H1 (cell line): ENCODE measurements at regions not wholly inside any gene's neighbourhood (a gene's known extent, or its start where the extent isn't known, plus 50 kb on each side); places are given as distances from the start of the nearest gene placed in this dataset.

ENCODE experiments used
- CTCF ChIA-PET: fragments of 300-600 bp; sonication (Branson Sonifier 250); formaldehyde crosslinking; loops from one replicate; lab custom pipeline; 2021; ENCODE audit not compliant: partially characterized antibody; lab: Charles Lee
- POLR2A ChIA-PET: fragments of 300-600 bp; sonication (Branson Sonifier 250); formaldehyde crosslinking; loops from one replicate; lab custom pipeline; 2021; ENCODE audit warnings: inconsistent platforms; ENCODE audit not compliant: partially characterized antibody; lab: Charles Lee
- DNase-seq, 2 experiments: peaks; one replicate each; pipeline versions ENCODE4 v3.0.0 to v3.0.0-alpha.2; 2010 to 2022; ENCODE audit warnings: low spot score in 2 of 2, low read depth in 1 of 2, mixed read lengths in 1 of 2
- FAIRE-seq: peaks from 2 replicates; lab custom pipeline; 2011; peaks lifted over from hg19 to GRCh38; lab: Jason Lieb, UNC
- H2AFZ ChIP-seq: 2 replicates; pipeline ENCODE4 v1.8.1; 2012; ENCODE audit warnings: low read length, inconsistent platforms
- H2AK5ac ChIP-seq: 2 replicates; pipeline ENCODE4 v1.6.1; 2013; ENCODE audit warnings: low read depth, low read length
- H2BK120ac ChIP-seq: replicated peaks from 2 replicates; pipeline ENCODE3; 2013; ENCODE audit warnings: low read depth, low read length, inconsistent platforms
- H2BK12ac ChIP-seq: 2 replicates; pipeline ENCODE4 v1.6.1; 2013; ENCODE audit warnings: low read depth, low read length
- H2BK15ac ChIP-seq: 2 replicates; pipeline ENCODE4 v1.6.1; 2013; ENCODE audit warnings: low read length
- H2BK20ac ChIP-seq: 2 replicates; pipeline ENCODE4 v1.6.1; 2013; ENCODE audit warnings: low read length
- H2BK5ac ChIP-seq: 2 replicates; pipeline ENCODE4 v1.6.1; 2013; ENCODE audit warnings: low read depth, low read length
- H3K14ac ChIP-seq: 2 replicates; pipeline ENCODE4 v1.6.1; 2013; ENCODE audit warnings: inconsistent platforms; ENCODE audit not compliant: insufficient read length
- H3K18ac ChIP-seq: 2 replicates; pipeline ENCODE4 v1.6.1; 2013; ENCODE audit warnings: low read length; ENCODE audit errors: extremely low read depth
- H3K23ac ChIP-seq: 2 replicates; pipeline ENCODE4 v1.6.1; 2013; ENCODE audit warnings: inconsistent platforms; ENCODE audit not compliant: insufficient read length
- H3K23me2 ChIP-seq: 2 replicates; pipeline ENCODE4 v1.6.1; 2013; ENCODE audit warnings: low read depth, low read length
- H3K27ac ChIP-seq: 2 replicates; pipeline ENCODE4 v1.6.1; 2011; ENCODE audit warnings: low read depth, low read length, inconsistent platforms
- H3K27me3 ChIP-seq, 4 experiments: replicated peaks in 1 of 4; 1 replicate in 1 of 4; 2 replicates in 3 of 4; pipeline versions ENCODE4 v1.6.1 to v1.8.1; 2011 to 2013; ENCODE audit warnings: low read length in 3 of 4, mild to moderate bottlenecking in 3 of 4, inconsistent platforms in 2 of 4, mixed read lengths in 2 of 4, moderate library complexity in 1 of 4; ENCODE audit not compliant: control insufficient read depth in 3 of 4, insufficient read depth in 3 of 4; ENCODE audit errors: extremely low read depth in 1 of 4
- H3K36me3 ChIP-seq, 4 experiments: 2 replicates each; pipeline versions ENCODE4 v1.6.1 to v1.8.1; 2011 to 2013; ENCODE audit warnings: mild to moderate bottlenecking in 4 of 4, low read length in 3 of 4, moderate library complexity in 2 of 4, control low read depth in 1 of 4, inconsistent platforms in 1 of 4; ENCODE audit not compliant: insufficient read depth in 4 of 4, control insufficient read depth in 2 of 4
- H3K4ac ChIP-seq: replicated peaks from 2 replicates; pipeline ENCODE3; 2013; ENCODE audit warnings: low read length, low read depth, mixed read lengths, inconsistent platforms; ENCODE audit not compliant: insufficient read length
- H3K4me1 ChIP-seq, 4 experiments: replicated peaks in 1 of 4; 1 replicate in 1 of 4; 2 replicates in 3 of 4; pipeline versions ENCODE4 v1.6.1 to v1.8.1; 2011 to 2013; ENCODE audit warnings: low read length in 3 of 4, inconsistent platforms in 2 of 4, mixed read lengths in 1 of 4; ENCODE audit not compliant: insufficient read depth in 4 of 4, control insufficient read depth in 3 of 4
- H3K4me2 ChIP-seq, 2 experiments: 2 replicates each; pipeline versions ENCODE4 v1.6.1 to v1.8.1; 2011 to 2013; ENCODE audit warnings: low read depth in 2 of 2, low read length in 2 of 2, control low read depth in 1 of 2, inconsistent platforms in 1 of 2, mild to moderate bottlenecking in 1 of 2; ENCODE audit not compliant: insufficient read depth in 1 of 2
- H3K4me3 ChIP-seq, 4 experiments: fragments of 200-600, 300-600 bp in 1 of 4; sonication (generic), shearing (Covaris generic), sonication (Bioruptor Twin) in 1 of 4; 2 replicates each; pipeline versions ENCODE4 v1.5.1 to v1.8.1; 2011 to 2016; ENCODE audit warnings: low read length in 4 of 4, low read depth in 3 of 4, control low read depth in 2 of 4, inconsistent platforms in 2 of 4, mild to moderate bottlenecking in 2 of 4, mixed read lengths in 1 of 4, moderate library complexity in 1 of 4; ENCODE audit not compliant: insufficient read depth in 2 of 4; ENCODE audit errors: extremely low read depth in 1 of 4
- H3K56ac ChIP-seq: replicated peaks from 2 replicates; pipeline ENCODE3; 2013; ENCODE audit warnings: low read depth, mild to moderate bottlenecking, mixed read lengths, low read length, inconsistent platforms; ENCODE audit not compliant: insufficient read length
- H3K79me1 ChIP-seq: 2 replicates; pipeline ENCODE4 v1.6.1; 2013; ENCODE audit warnings: low read depth, low read length, control low read depth
- H3K79me2 ChIP-seq, 2 experiments: 2 replicates each; pipeline versions ENCODE4 v1.6.1 to v1.8.1; 2012 to 2013; ENCODE audit warnings: low read length in 2 of 2, mild to moderate bottlenecking in 2 of 2, inconsistent platforms in 1 of 2; ENCODE audit not compliant: insufficient read depth in 2 of 2, control insufficient read depth in 1 of 2
- H3K9ac ChIP-seq, 4 experiments: replicated peaks in 1 of 4; 1 replicate in 1 of 4; 2 replicates in 3 of 4; pipeline versions ENCODE4 v1.6.1 to v1.8.1; 2011 to 2013; ENCODE audit warnings: low read depth in 3 of 4, low read length in 3 of 4, control low read depth in 2 of 4, mild to moderate bottlenecking in 2 of 4, moderate library complexity in 2 of 4, inconsistent platforms in 1 of 4; ENCODE audit errors: extremely low read depth in 1 of 4
- H3K9me3 ChIP-seq, 2 experiments: 2 replicates each; pipeline versions ENCODE4 v1.6.1 to v1.8.1; 2012 to 2013; ENCODE audit warnings: mild to moderate bottlenecking in 2 of 2, moderate library complexity in 2 of 2, control low read depth in 1 of 2, inconsistent platforms in 1 of 2, low read depth in 1 of 2, low read length in 1 of 2, mixed read lengths in 1 of 2; ENCODE audit not compliant: insufficient read depth in 2 of 2
- H4K20me1 ChIP-seq, 2 experiments: replicated peaks in 1 of 2; 2 replicates each; pipeline versions ENCODE3 to v1.8.1; 2011 to 2013; ENCODE audit warnings: inconsistent platforms in 2 of 2, low read length in 2 of 2, mild to moderate bottlenecking in 1 of 2; ENCODE audit not compliant: insufficient read depth in 2 of 2, control insufficient read depth in 1 of 2
- H4K5ac ChIP-seq: 2 replicates; pipeline ENCODE4 v1.6.1; 2013; ENCODE audit warnings: low read length, low read depth, mixed read lengths, inconsistent platforms; ENCODE audit not compliant: insufficient read length
- H4K8ac ChIP-seq: 2 replicates; pipeline ENCODE4 v1.8.0; 2013; ENCODE audit warnings: mild to moderate bottlenecking, moderate library complexity, low read length, inconsistent platforms; ENCODE audit not compliant: insufficient read depth; ENCODE audit errors: extremely low read depth
- H4K91ac ChIP-seq: replicated peaks from 2 replicates; pipeline ENCODE3; 2013; ENCODE audit warnings: low read length, mixed read lengths, inconsistent platforms; ENCODE audit not compliant: insufficient read length
- CTBP2 ChIP-seq: IDR thresholded peaks from 2 replicates; pipeline ENCODE4 v1.7.0; 2011; ENCODE audit warnings: borderline replicate concordance, mild to moderate bottlenecking, moderate library complexity, mixed read lengths, low read length; ENCODE audit not compliant: insufficient read depth, insufficient read length
- GTF2F1 ChIP-seq: IDR thresholded peaks from 2 replicates; pipeline ENCODE4 v1.6.1; 2012; ENCODE audit warnings: low read depth, low read length, improper control_type of control experiment, borderline replicate concordance
- MAFK ChIP-seq: IDR thresholded peaks from 2 replicates; pipeline ENCODE4 v1.6.1; 2012; ENCODE audit warnings: low read depth, mild to moderate bottlenecking, improper control_type of control experiment, low read length
- POU5F1 ChIP-seq: IDR thresholded peaks from 2 replicates; pipeline ENCODE4 v1.6.1; 2011; ENCODE audit warnings: low read depth, mild to moderate bottlenecking, low read length, moderate library complexity
- SAP30 ChIP-seq: fragments of 300-600 bp; sonication (generic); IDR thresholded peaks from 2 replicates; pipeline ENCODE4 v1.7.1; 2012; ENCODE audit warnings: low read length, moderate library complexity, mild to moderate bottlenecking, inconsistent platforms; ENCODE audit not compliant: insufficient read depth, insufficient replicate concordance
- WGBS, 2 experiments: shearing (Covaris generic) in 1 of 2; methylation state at CpG; one replicate each; pipeline versions ENCODE4 v1.1.6 to v1.1.7; 2013 to 2015; ENCODE audit warnings: low lambda C conversion rate in 2 of 2, mixed read lengths in 2 of 2, inconsistent platforms in 1 of 2, low coverage in 1 of 2, missing lambda C conversion rate in 1 of 2; ENCODE audit not compliant: insufficient replicate concordance in 2 of 2, insufficient coverage in 1 of 2, insufficient read length in 1 of 2; ENCODE audit errors: extremely low coverage in 1 of 2, missing lambda C conversion rate in 1 of 2; 5-methylcytosine and 5-hydroxymethylcytosine counted together

DNA sequence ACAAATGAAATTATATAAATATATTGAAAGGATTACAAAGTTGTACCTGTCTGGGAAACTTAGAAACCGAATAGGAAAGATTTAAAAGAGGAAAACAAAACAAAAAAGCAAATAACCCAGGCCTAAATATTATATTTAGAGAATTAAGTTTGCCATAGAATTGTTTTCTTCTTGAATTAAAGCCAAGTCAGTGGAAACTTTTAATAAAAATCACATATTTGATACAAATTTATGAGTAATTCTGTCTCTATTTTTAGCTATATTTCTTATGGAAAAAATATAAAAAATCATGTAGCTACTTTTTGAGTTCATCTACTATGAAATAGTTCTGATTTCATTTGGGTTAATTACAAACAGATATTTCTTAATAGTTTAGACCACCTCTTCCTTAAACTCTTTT, 470.2 kb upstream of the HSF2 start:
- no peak overlapping the region for H3K18ac ChIP-seq
- H3K27ac ChIP-seq: no peak overlapping the region
- H2BK120ac ChIP-seq: no peak overlapping the region
- H3K79me1 ChIP-seq: no peaks in the 10 kb centered on the region
- no peaks in the 10 kb centered on the region for H3K79me2 ChIP-seq
- no peak overlapping the region for H3K23ac ChIP-seq
- no peak overlapping the region for H2BK15ac ChIP-seq
- H3K4me1 ChIP-seq: peaks cover 5 to 14% (median 9%) of the 10 kb centered on the region in 4 experiments; a peak in 6 of 7 replicates
- no peak overlapping the region for H2AK5ac ChIP-seq
- H2BK20ac ChIP-seq: no peak overlapping the region
- no peaks in the 10 kb centered on the region for H4K20me1 ChIP-seq
- no peak overlapping the region for H3K4ac ChIP-seq
- ChIA-PET POLR2A (no interaction called here), CTCF (interaction anchor here (0.7 to 0.8 kb wide), 3 partner anchors 10 to 494 kb away, joined by 3 to 4 read pairs (median 4); partner anchors contain the start of gene GJA1)
- no peak overlapping the region for H3K4me2 ChIP-seq
- no peak overlapping the region for H3K14ac ChIP-seq
- no peak overlapping the region for H2BK12ac ChIP-seq
- no peaks in the 10 kb centered on the region for H3K23me2 ChIP-seq
- FAIRE-seq (no peak), DNase-seq (no peak)
- H3K36me3 ChIP-seq: no peaks in the 10 kb centered on the region
- no peak overlapping the region for H4K91ac ChIP-seq
- H3K56ac ChIP-seq: no peak overlapping the region
- no peak overlapping the region for H4K5ac ChIP-seq
- H4K8ac ChIP-seq: no peak overlapping the region
- no peaks in the 10 kb centered on the region for H3K9me3 ChIP-seq
- no peak overlapping the region for H3K4me3 ChIP-seq
- 91% methylated on average over 1 of the region's 1 CpG; no CpG with 5 or more reads in 1 of the 2 experiments for whole genome bisulfite sequencing, 2 experiments
- no peaks in the 10 kb centered on the region for H3K27me3 ChIP-seq
- H2AFZ ChIP-seq: no peak overlapping the region
- no peak overlapping the region for H3K9ac ChIP-seq
- no peak overlapping the region for H2BK5ac ChIP-seq
- TF ChIP-seq GTF2F1 (no peak), SAP30 (no peak), MAFK (no peak), POU5F1 (no peak), CTBP2 (no peak)
